ENCODE measurements at regions not wholly inside any gene's neighbourhood (a gene's known extent, or its start where the extent isn't known, plus 50 kb on each side); places are given as distances from the start of the nearest gene placed in this dataset.

- Mint-ChIP-seq H3K9me3 (ENCODE audit: unreplicated experiment) (no peaks in the 10 kb centered on the region), H3K4me1 (ENCODE audit: low read depth, unreplicated experiment) (no peaks in the 10 kb centered on the region), H3K27me3 (ENCODE audit: unreplicated experiment) (no peaks in the 10 kb centered on the region), H3K27ac (ENCODE audit: unreplicated experiment) (no peak overlapping the region), H3K36me3 (ENCODE audit: unreplicated experiment) (no peaks in the 10 kb centered on the region), H3K4me3 (ENCODE audit: unreplicated experiment) (no peak overlapping the region)
- TF ChIP-seq CTCF (IDR thresholded peaks at IDR 0.05; ENCODE audit: partially characterized antibody, unreplicated experiment) = no peak
- DNase-seq = no peak
These were observed 687.8 kb downstream of the SLCO4C1 start for GRCh38 chr5:101608322-101608721.

- Mint-ChIP-seq H3K9me3 (ENCODE audit: unreplicated experiment) (no peaks in the 10 kb centered on the region), H3K4me1 (ENCODE audit: low read depth, unreplicated experiment) (no peaks in the 10 kb centered on the region), H3K4me3 (ENCODE audit: unreplicated experiment) (no peak overlapping the region), H3K27me3 (ENCODE audit: unreplicated experiment) (no peaks in the 10 kb centered on the region), H3K27ac (ENCODE audit: unreplicated experiment) (no peak overlapping the region), H3K36me3 (ENCODE audit: unreplicated experiment) (no peaks in the 10 kb centered on the region)
- no peak for DNase-seq
- no peak for TF ChIP-seq CTCF (IDR thresholded peaks at IDR 0.05; ENCODE audit: partially characterized antibody, unreplicated experiment)
These were observed 690.4 kb downstream of the SLCO4C1 start for GRCh38 chr5:101605700-101606099.

GRCh38 chr5:101600614-101601013 is 695.5 kb downstream of the SLCO4C1 start:
- no peak for TF ChIP-seq CTCF (IDR thresholded peaks at IDR 0.05; ENCODE audit: partially characterized antibody, unreplicated experiment)
- peaks cover 5% of the 10 kb centered on the region for H3K36me3 Mint-ChIP-seq (ENCODE audit: unreplicated experiment)
- H3K4me3 Mint-ChIP-seq (ENCODE audit: unreplicated experiment) = no peak overlapping the region
- no peaks in the 10 kb centered on the region for H3K27me3 Mint-ChIP-seq (ENCODE audit: unreplicated experiment)
- DNase-seq = no peak
- H3K4me1 Mint-ChIP-seq (ENCODE audit: low read depth, unreplicated experiment) = no peaks in the 10 kb centered on the region
- peaks cover 2% of the 10 kb centered on the region for H3K9me3 Mint-ChIP-seq (ENCODE audit: unreplicated experiment)
- no peak overlapping the region for H3K27ac Mint-ChIP-seq (ENCODE audit: unreplicated experiment)

GRCh38 chr5:101590384-101590783 is 687.3 kb upstream of the ST8SIA4 start:
- Mint-ChIP-seq H3K36me3 (ENCODE audit: unreplicated experiment) (no peaks in the 10 kb centered on the region), H3K4me3 (ENCODE audit: unreplicated experiment) (no peak overlapping the region), H3K4me1 (ENCODE audit: low read depth, unreplicated experiment) (no peaks in the 10 kb centered on the region), H3K27ac (ENCODE audit: unreplicated experiment) (no peak overlapping the region), H3K9me3 (ENCODE audit: unreplicated experiment) (no peaks in the 10 kb centered on the region), H3K27me3 (ENCODE audit: unreplicated experiment) (no peaks in the 10 kb centered on the region)
- TF ChIP-seq CTCF (IDR thresholded peaks at IDR 0.05; ENCODE audit: partially characterized antibody, unreplicated experiment) = no peak
- no peak for DNase-seq

DNA sequence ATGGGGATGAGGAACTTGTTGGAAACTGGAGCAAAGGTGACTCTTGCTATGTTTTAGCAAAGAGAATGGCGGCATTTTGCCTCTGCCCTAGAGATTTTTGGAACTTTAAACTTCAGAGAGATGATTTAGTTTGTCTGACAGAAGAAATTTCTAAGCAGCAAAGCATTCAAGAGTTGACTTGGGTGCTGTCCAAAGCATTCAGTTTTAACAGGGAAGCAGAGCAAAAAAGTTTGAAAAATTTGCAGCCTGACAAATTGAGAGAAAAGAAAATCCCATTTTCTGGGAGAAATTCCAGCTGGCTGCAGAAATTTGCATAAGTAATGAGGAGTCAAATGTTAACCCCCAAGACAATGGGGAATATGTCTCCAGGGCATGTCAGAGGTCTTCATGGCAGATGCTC is 682.3 kb upstream of the ST8SIA4 start:
- no peak for DNase-seq
- H3K4me3 Mint-ChIP-seq (ENCODE audit: unreplicated experiment) = no peak overlapping the region
- no peaks in the 10 kb centered on the region for H3K36me3 Mint-ChIP-seq (ENCODE audit: unreplicated experiment)
- H3K9me3 Mint-ChIP-seq (ENCODE audit: unreplicated experiment) = no peaks in the 10 kb centered on the region
- H3K27ac Mint-ChIP-seq (ENCODE audit: unreplicated experiment) = no peak overlapping the region
- H3K27me3 Mint-ChIP-seq (ENCODE audit: unreplicated experiment) = no peaks in the 10 kb centered on the region
- no peak for TF ChIP-seq CTCF (IDR thresholded peaks at IDR 0.05; ENCODE audit: partially characterized antibody, unreplicated experiment)
- H3K4me1 Mint-ChIP-seq (ENCODE audit: low read depth, unreplicated experiment) = no peaks in the 10 kb centered on the region

Measured in glutamatergic neuron (in vitro differentiated cells).